HG03571 (cell line): ENCODE measurements at regions not wholly inside any gene's neighbourhood (a gene's known extent, or its start where the extent isn't known, plus 50 kb on each side); places are given as distances from the start of the nearest gene placed in this dataset.

ENCODE experiments used
- ATAC-seq: cut with Tn5 transposase; IDR thresholded peaks from one replicate; pipeline ENCODE4 v1.9.1; 2021; ENCODE audit not compliant: unreplicated experiment

- no peak for ATAC-seq
These were observed 60.9 kb upstream of the ATP11B start for GRCh38 chr3:182732232-182733015.

GRCh38 chr3:182735672-182736071 is 57.6 kb upstream of the ATP11B start:
- no peak for ATAC-seq

GRCh38 chr3:182737825-182738224 is 55.5 kb upstream of the ATP11B start:
- no peak for ATAC-seq

GRCh38 chr3:182738583-182739411 is 54.5 kb upstream of the ATP11B start:
- ATAC-seq: no peak

GRCh38 chr3:182739619-182740018 is 53.7 kb upstream of the ATP11B start:
- no peak for ATAC-seq

- ATAC-seq: no peak
These were observed 52.6 kb upstream of the ATP11B start for GRCh38 chr3:182740710-182741109.

- ATAC-seq: no peak
These were observed 52.1 kb upstream of the ATP11B start for GRCh38 chr3:182741214-182741613.
